GM21786 (cell line): ENCODE measurements at regions not wholly inside any gene's neighbourhood (a gene's known extent, or its start where the extent isn't known, plus 50 kb on each side); places are given as distances from the start of the nearest gene placed in this dataset.

Experiments
- ATAC-seq: cut with Tn5 transposase; IDR thresholded peaks from one replicate; pipeline ENCODE4 v1.9.1; 2021; ENCODE audit not compliant: unreplicated experiment

- no peak for ATAC-seq
Observed at GRCh38 chr16:87056551-87056950, 260.6 kb downstream of the C16orf95 start.

GRCh38 chr16:87057211-87057881 is 259.8 kb downstream of the C16orf95 start:
- no peak for ATAC-seq

- ATAC-seq = no peak
Observed at GRCh38 chr16:87057951-87058560, 259.1 kb downstream of the C16orf95 start.

DNA sequence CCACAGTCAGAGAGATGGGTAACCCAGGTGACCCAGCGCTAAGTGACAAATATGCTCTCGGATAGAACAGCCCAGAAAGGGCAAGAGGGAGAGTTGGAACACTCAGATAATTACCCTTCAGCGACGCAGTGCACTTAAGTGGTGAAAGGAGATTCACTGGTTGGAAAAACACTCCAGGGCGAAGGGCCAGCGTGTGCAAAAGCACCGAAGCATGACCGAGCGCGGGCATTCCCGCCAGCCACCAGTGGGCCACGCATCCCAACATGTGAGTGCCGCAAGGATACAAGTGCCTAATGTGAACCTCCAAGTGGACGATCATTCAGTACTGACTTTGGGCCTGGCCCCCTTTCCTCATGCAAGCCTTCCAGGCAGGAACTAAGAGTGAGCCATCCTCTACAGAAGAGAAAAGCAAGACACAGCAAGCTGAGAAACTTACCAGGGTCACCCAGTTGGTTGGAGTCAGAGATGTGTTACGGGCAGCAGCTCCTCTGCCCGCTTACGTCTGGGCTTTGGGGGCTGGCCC is 258.4 kb downstream of the C16orf95 start:
- no peak for ATAC-seq

GRCh38 chr16:87060034-87060986 is 256.9 kb downstream of the C16orf95 start:
- ATAC-seq = no peak

GRCh38 chr16:87061243-87061920 is 255.8 kb downstream of the C16orf95 start:
- ATAC-seq = no peak

GRCh38 chr16:87062569-87063442 is 254.4 kb downstream of the C16orf95 start:
- ATAC-seq = no peak

DNA sequence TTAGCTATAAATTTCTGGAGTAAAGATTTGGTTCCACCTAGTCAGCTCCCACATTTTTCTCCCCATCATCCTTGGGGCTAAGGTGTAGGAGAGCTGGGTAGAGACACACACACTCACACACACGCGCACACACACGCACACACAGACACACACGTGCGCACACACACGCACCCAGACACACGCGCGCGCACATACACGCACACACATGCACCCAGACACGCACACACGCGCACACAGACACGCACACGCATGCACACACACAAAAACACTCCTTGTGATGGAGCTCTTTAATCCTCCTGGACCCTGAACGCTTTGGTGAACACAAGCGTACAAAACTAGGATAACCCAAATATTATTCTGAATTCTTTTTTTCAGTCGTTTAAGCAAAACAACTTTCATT is 253.6 kb downstream of the C16orf95 start:
- no peak for ATAC-seq

DNA sequence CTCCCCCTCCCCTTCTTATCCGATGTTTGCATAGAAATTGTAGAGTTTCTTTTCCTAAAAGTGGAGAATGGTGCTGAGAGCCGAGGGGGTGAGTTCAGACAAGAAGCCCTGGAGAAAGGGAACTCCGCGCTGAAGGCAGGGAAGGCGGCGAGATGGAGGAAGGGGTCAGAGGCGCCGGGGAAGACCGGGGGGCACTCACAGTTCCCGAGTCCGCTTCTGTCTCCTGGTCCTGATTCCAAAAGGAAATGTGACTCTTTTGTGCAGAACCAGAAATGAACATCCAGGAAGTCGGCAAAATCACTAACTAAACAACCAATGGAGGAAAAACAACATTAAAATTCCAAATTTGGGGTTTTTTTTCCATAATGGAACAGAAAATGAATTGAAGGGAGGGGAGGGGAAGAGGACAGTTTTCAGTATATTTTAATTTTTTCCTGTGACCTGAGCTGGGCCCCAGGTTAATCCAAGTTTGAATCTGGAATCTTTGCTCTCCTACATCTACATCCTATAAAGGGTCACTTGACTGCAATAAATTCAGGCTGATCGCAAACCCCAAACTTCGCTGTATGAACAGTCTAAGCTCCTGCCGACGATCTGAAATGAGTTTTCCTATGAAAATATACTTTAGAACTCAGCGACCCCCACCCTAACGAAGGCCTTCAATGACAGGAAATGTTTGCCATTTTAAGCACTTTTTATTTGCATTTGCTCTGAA is 252.3 kb downstream of the C16orf95 start:
- no peak for ATAC-seq

GRCh38 chr16:87065446-87066132 is 251.6 kb downstream of the C16orf95 start:
- ATAC-seq = no peak

DNA sequence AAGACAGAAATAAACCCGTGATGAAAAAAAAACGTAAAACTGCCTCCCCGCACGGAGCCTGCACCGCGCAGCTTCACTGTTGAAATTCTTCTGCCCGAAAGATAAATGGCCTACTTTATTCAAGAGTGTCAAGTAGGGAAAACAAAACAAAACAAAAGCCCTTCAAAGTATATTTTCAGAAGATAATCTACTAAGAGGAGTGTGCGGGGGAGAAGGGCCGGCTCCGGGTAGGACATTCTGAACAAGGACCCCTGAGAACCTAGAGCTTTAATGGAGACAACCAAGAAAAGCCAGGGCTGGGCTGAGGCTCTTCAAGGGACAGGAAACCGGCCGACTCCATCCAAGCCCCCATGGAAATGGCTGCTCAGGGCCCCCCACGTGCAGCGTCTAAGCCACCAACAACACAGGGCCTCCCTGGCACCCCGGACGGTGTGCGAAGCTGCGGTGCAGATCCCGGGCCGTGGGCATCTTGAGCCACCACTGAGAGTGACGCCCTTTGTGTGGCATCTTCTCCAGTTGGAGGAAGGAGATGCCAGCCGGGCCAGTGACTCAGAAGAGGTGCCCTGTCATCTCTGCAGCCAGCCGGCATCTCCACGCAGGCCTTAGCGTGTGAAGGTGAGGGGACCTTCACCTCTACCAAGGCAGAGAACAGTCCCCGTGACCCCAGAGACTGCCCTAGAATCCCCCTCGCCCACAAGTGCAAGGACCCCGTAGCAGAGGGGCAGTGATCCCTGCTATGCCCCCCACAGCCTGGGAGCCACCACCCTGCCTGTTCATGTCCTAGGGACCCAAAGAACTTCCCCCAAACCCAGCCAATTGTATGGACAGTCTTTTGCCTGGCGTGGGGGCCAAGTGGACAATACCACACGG is 250.8 kb downstream of the C16orf95 start:
- ATAC-seq = no peak

DNA sequence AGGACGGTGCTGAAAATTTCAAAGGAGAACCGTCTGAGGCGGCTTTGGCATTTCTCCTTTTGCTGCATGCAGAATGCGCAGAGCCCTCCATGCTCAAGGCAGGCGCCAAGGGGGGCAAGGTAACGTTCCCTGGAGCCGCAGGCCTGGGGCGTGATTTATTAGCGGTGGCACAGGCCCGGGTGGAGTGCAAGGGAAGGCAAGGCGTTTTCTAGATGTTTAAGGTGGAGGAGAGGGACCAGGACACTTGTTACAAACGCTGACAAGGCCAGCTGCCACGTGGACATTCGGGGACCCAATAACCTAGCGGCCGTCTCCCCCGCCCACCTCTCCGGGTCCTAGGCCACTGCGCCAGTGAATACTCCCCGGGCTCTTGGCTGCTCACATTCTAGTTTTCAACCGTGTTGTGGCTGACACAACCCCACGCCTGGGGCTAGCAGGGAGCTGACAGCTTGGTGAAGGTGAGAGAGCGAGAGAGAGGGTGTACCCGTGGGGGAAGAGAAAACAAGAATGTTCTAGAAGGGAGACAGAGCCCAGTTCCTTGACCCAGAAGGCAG is 250.1 kb downstream of the C16orf95 start:
- no peak for ATAC-seq

- ATAC-seq = no peak
Observed at GRCh38 chr16:87067836-87068761, 249.1 kb downstream of the C16orf95 start.

DNA sequence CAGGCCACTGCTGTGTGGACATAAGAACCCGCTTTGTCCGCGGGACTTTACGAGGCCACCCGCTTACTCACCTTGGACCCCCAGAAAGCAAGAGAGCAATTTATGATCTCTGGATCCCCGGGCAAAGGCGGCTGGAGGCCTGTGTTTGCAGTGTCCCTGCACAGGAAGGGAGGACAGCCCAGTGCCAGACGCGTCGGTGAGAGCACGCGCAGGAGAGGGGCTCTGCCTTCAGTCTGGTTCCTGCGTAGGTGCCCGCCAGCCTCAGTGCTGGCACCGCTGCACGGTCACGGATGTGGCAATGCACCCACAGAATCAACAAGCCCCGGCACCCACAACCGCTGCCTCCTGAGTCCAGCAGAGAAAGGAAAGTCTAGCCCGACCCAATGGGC is 248.4 kb downstream of the C16orf95 start:
- no peak for ATAC-seq

DNA sequence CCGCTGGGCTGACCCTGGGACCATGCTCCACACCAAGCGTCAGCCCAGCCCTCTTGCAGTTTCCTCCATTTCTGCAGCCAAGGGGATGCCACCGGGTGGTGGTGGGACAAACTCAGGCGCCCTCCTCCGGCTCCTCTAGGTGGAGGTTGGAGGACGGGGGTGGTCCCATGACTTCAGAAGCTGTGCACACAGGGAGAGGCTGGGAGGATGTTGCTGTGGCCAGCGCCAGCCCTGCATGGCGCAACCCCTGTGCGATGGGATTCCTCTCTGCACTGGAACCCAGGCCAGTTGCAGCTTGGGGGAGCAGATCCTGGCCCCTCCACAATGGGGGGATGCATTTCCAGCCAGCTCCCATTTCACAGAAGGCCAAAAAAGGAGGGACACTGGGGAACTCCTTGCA is 246.5 kb downstream of the C16orf95 start:
- no peak for ATAC-seq

- no peak for ATAC-seq
Observed at GRCh38 chr16:87072101-87072500, 245.1 kb downstream of the C16orf95 start.
